ENCODE measurements at regions not wholly inside any gene's neighbourhood (a gene's known extent, or its start where the extent isn't known, plus 50 kb on each side); places are given as distances from the start of the nearest gene placed in this dataset.

- Histone ChIP-seq H3K27me3 (ENCODE audit: control insufficient read depth, insufficient read depth, low read length) (no peaks in the 10 kb centered on the region), H3K4me1 (ENCODE audit: control insufficient read depth, insufficient read depth, low read length) (no peaks in the 10 kb centered on the region), H3K4me3 (ENCODE audit: low read depth, low read length) (no peak overlapping the region), H3K27ac (ENCODE audit: low read depth, low read length) (no peak overlapping the region), H3K36me3 (ENCODE audit: control insufficient read depth, insufficient read depth, low read length) (no peaks in the 10 kb centered on the region), H3K9me3 (ENCODE audit: control insufficient read depth, insufficient read depth, low read length) (no peaks in the 10 kb centered on the region)
- whole genome bisulfite sequencing (ENCODE audit: insufficient coverage) = no CpG with 5 or more reads among the region's 1 CpG
- no peak for DNase-seq (ENCODE audit: low read depth in 4 of 6, low spot score in 6 of 6)
These were observed 1038.9 kb upstream of the ZEB2 start for GRCh38 chr2:145558617-145559350.

- no peak overlapping the region for H3K4me3 ChIP-seq (ENCODE audit: low read depth, low read length)
- H3K4me1 ChIP-seq (ENCODE audit: control insufficient read depth, insufficient read depth, low read length) = no peaks in the 10 kb centered on the region
- H3K27me3 ChIP-seq (ENCODE audit: control insufficient read depth, insufficient read depth, low read length) = no peaks in the 10 kb centered on the region
- H3K9me3 ChIP-seq (ENCODE audit: control insufficient read depth, insufficient read depth, low read length) = no peaks in the 10 kb centered on the region
- DNase-seq (ENCODE audit: low read depth in 4 of 6, low spot score in 6 of 6) = no peak
- H3K36me3 ChIP-seq (ENCODE audit: control insufficient read depth, insufficient read depth, low read length) = no peaks in the 10 kb centered on the region
- H3K27ac ChIP-seq (ENCODE audit: low read depth, low read length) = no peak overlapping the region
- WGBS (ENCODE audit: insufficient coverage) = no CpG with 5 or more reads among the region's 1 CpG
These were observed 1035.4 kb upstream of the ZEB2 start for GRCh38 chr2:145555360-145555759.

- 20% methylated on average over 1 of the region's 2 CpGs for WGBS (ENCODE audit: insufficient coverage)
These were observed 1031.8 kb upstream of the ZEB2 start for GRCh38 chr2:145551686-145552085.

GRCh38 chr2:145548479-145548878 is 1028.6 kb upstream of the ZEB2 start:
- no peak for DNase-seq (ENCODE audit: low read depth in 4 of 6, low spot score in 6 of 6)
- Histone ChIP-seq H3K27me3 (ENCODE audit: control insufficient read depth, insufficient read depth, low read length) (no peaks in the 10 kb centered on the region), H3K9me3 (ENCODE audit: control insufficient read depth, insufficient read depth, low read length) (no peaks in the 10 kb centered on the region), H3K4me3 (ENCODE audit: low read depth, low read length) (no peak overlapping the region), H3K36me3 (ENCODE audit: control insufficient read depth, insufficient read depth, low read length) (no peaks in the 10 kb centered on the region), H3K4me1 (ENCODE audit: control insufficient read depth, insufficient read depth, low read length) (no peaks in the 10 kb centered on the region), H3K27ac (ENCODE audit: low read depth, low read length) (no peak overlapping the region)
- WGBS (ENCODE audit: insufficient coverage) = 100% methylated on average over 2 of the region's 8 CpGs

More at GRCh38 chr2:145551686-145552085, 1031.8 kb upstream of the ZEB2 start:
- H3K36me3 ChIP-seq (ENCODE audit: control insufficient read depth, insufficient read depth, low read length) = no peaks in the 10 kb centered on the region
- no peaks in the 10 kb centered on the region for H3K27me3 ChIP-seq (ENCODE audit: control insufficient read depth, insufficient read depth, low read length)
- no peaks in the 10 kb centered on the region for H3K4me1 ChIP-seq (ENCODE audit: control insufficient read depth, insufficient read depth, low read length)
- H3K4me3 ChIP-seq (ENCODE audit: low read depth, low read length) = no peak overlapping the region
- no peak overlapping the region for H3K27ac ChIP-seq (ENCODE audit: low read depth, low read length)
- no peaks in the 10 kb centered on the region for H3K9me3 ChIP-seq (ENCODE audit: control insufficient read depth, insufficient read depth, low read length)
- DNase-seq (ENCODE audit: low read depth in 4 of 6, low spot score in 6 of 6) = peak in 1 of 6 donors; percentile 18

- Histone ChIP-seq H3K27me3 (ENCODE audit: control insufficient read depth, insufficient read depth, low read length) (no peaks in the 10 kb centered on the region), H3K27ac (ENCODE audit: low read depth, low read length) (no peak overlapping the region), H3K4me1 (ENCODE audit: control insufficient read depth, insufficient read depth, low read length) (no peaks in the 10 kb centered on the region), H3K36me3 (ENCODE audit: control insufficient read depth, insufficient read depth, low read length) (no peaks in the 10 kb centered on the region), H3K4me3 (ENCODE audit: low read depth, low read length) (no peak overlapping the region), H3K9me3 (ENCODE audit: control insufficient read depth, insufficient read depth, low read length) (no peaks in the 10 kb centered on the region)
- DNase-seq (ENCODE audit: low read depth in 4 of 6, low spot score in 6 of 6) = no peak
- WGBS (ENCODE audit: insufficient coverage) = no CpG with 5 or more reads among the region's 4 CpGs
These were observed 1027.7 kb upstream of the ZEB2 start for GRCh38 chr2:145547620-145548019.

GRCh38 chr2:145546091-145546490 is 1026.2 kb upstream of the ZEB2 start:
- H3K36me3 ChIP-seq (ENCODE audit: control insufficient read depth, insufficient read depth, low read length) = no peaks in the 10 kb centered on the region
- 94% methylated on average over 2 of the region's 2 CpGs for WGBS (ENCODE audit: insufficient coverage)
- no peak overlapping the region for H3K4me3 ChIP-seq (ENCODE audit: low read depth, low read length)
- no peaks in the 10 kb centered on the region for H3K4me1 ChIP-seq (ENCODE audit: control insufficient read depth, insufficient read depth, low read length)
- H3K27ac ChIP-seq (ENCODE audit: low read depth, low read length) = no peak overlapping the region
- no peak for DNase-seq (ENCODE audit: low read depth in 4 of 6, low spot score in 6 of 6)
- no peaks in the 10 kb centered on the region for H3K9me3 ChIP-seq (ENCODE audit: control insufficient read depth, insufficient read depth, low read length)
- H3K27me3 ChIP-seq (ENCODE audit: control insufficient read depth, insufficient read depth, low read length) = no peaks in the 10 kb centered on the region

GRCh38 chr2:145543856-145544255 is 1023.9 kb upstream of the ZEB2 start:
- no peaks in the 10 kb centered on the region for H3K4me1 ChIP-seq (ENCODE audit: control insufficient read depth, insufficient read depth, low read length)
- no peak overlapping the region for H3K4me3 ChIP-seq (ENCODE audit: low read depth, low read length)
- no peaks in the 10 kb centered on the region for H3K36me3 ChIP-seq (ENCODE audit: control insufficient read depth, insufficient read depth, low read length)
- no peak overlapping the region for H3K27ac ChIP-seq (ENCODE audit: low read depth, low read length)
- no peak for DNase-seq (ENCODE audit: low read depth in 4 of 6, low spot score in 6 of 6)
- H3K9me3 ChIP-seq (ENCODE audit: control insufficient read depth, insufficient read depth, low read length) = no peaks in the 10 kb centered on the region
- no CpG with 5 or more reads among the region's 5 CpGs for WGBS (ENCODE audit: insufficient coverage)
- H3K27me3 ChIP-seq (ENCODE audit: control insufficient read depth, insufficient read depth, low read length) = no peaks in the 10 kb centered on the region

- Histone ChIP-seq H3K4me1 (ENCODE audit: control insufficient read depth, insufficient read depth, low read length) (no peaks in the 10 kb centered on the region), H3K36me3 (ENCODE audit: control insufficient read depth, insufficient read depth, low read length) (no peaks in the 10 kb centered on the region), H3K27ac (ENCODE audit: low read depth, low read length) (no peak overlapping the region), H3K9me3 (ENCODE audit: control insufficient read depth, insufficient read depth, low read length) (no peaks in the 10 kb centered on the region), H3K4me3 (ENCODE audit: low read depth, low read length) (no peak overlapping the region), H3K27me3 (ENCODE audit: control insufficient read depth, insufficient read depth, low read length) (no peaks in the 10 kb centered on the region)
- WGBS (ENCODE audit: insufficient coverage) = no CpG with 5 or more reads among the region's 2 CpGs
- no peak for DNase-seq (ENCODE audit: low read depth in 4 of 6, low spot score in 6 of 6)
These were observed 1023.2 kb upstream of the ZEB2 start for GRCh38 chr2:145543155-145543554.

GRCh38 chr2:145541028-145541427 is 1021.1 kb upstream of the ZEB2 start:
- no peaks in the 10 kb centered on the region for H3K9me3 ChIP-seq (ENCODE audit: control insufficient read depth, insufficient read depth, low read length)
- no peaks in the 10 kb centered on the region for H3K27me3 ChIP-seq (ENCODE audit: control insufficient read depth, insufficient read depth, low read length)
- WGBS (ENCODE audit: insufficient coverage) = 94% methylated on average over 2 of the region's 2 CpGs
- no peaks in the 10 kb centered on the region for H3K36me3 ChIP-seq (ENCODE audit: control insufficient read depth, insufficient read depth, low read length)
- H3K4me3 ChIP-seq (ENCODE audit: low read depth, low read length) = no peak overlapping the region
- H3K27ac ChIP-seq (ENCODE audit: low read depth, low read length) = no peak overlapping the region
- H3K4me1 ChIP-seq (ENCODE audit: control insufficient read depth, insufficient read depth, low read length) = no peaks in the 10 kb centered on the region
- DNase-seq (ENCODE audit: low read depth in 4 of 6, low spot score in 6 of 6) = no peak

- no peak for DNase-seq (ENCODE audit: low read depth in 4 of 6, low spot score in 6 of 6)
- no peaks in the 10 kb centered on the region for H3K27me3 ChIP-seq (ENCODE audit: control insufficient read depth, insufficient read depth, low read length)
- H3K4me1 ChIP-seq (ENCODE audit: control insufficient read depth, insufficient read depth, low read length) = no peaks in the 10 kb centered on the region
- no CpG with 5 or more reads among the region's 5 CpGs for WGBS (ENCODE audit: insufficient coverage)
- H3K4me3 ChIP-seq (ENCODE audit: low read depth, low read length) = no peak overlapping the region
- H3K27ac ChIP-seq (ENCODE audit: low read depth, low read length) = no peak overlapping the region
- no peaks in the 10 kb centered on the region for H3K9me3 ChIP-seq (ENCODE audit: control insufficient read depth, insufficient read depth, low read length)
- no peaks in the 10 kb centered on the region for H3K36me3 ChIP-seq (ENCODE audit: control insufficient read depth, insufficient read depth, low read length)
These were observed 1018.9 kb upstream of the ZEB2 start for GRCh38 chr2:145538661-145539350.
